GM21576 (cell line): ENCODE measurements at regions not wholly inside any gene's neighbourhood (a gene's known extent, or its start where the extent isn't known, plus 50 kb on each side); places are given as distances from the start of the nearest gene placed in this dataset.

Experiments
- ATAC-seq: cut with Tn5 transposase; IDR thresholded peaks from one replicate; pipeline ENCODE4 v1.9.1; 2021; ENCODE audit warnings: mild to moderate bottlenecking, moderate library complexity; ENCODE audit not compliant: unreplicated experiment

DNA sequence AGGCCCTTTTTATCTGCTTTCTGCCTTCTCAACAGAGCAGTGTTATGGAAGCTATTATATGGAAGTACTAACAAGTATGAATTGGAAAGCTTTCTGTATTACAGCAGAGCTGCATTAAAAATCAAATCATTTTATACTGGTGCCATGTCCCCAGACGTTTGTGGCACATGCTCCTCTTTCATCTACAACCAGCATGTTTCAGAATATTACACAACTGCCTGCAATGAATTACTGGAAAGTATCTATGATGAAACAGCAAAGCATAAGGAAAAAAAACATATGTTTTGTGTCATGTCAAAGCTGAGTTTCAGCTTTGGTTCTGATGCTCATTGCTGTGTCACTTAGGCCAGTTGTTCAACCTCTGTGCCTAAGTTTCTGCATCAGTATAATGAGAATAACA, 576.8 kb downstream of the GBA3 start:
- no peak for ATAC-seq

DNA sequence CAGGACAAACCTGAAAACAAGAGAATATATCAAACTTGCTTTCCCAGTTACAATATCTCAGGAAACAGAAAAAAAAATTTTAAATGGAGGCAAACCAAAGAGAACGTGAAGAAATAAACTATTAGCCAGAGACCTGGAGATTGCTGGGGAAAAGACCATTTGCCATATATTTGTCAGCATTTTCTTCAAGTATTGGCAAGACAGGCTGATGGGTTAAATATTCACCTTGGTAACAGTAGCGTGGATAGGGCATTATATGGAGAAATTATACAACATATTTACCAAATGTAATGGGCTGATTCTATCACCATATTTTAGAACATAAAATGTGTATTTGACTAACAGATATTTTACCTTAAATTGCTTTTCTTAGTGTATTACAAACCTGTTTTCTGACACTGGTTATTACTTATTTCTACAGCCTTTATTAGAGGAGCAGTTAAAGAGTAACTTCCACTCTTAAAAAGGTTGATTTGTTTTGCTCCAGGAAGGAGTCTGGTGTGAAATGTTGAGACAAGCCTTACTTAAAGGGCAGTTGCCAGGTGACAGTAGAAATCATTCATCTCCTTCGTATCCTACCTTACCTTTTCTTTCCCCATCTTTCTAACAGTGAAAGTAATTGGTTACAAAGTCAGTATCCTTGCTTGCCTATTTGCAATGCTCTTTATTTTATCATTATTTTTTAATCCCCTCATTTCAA, 575.5 kb downstream of the GBA3 start:
- ATAC-seq, result no peak

DNA sequence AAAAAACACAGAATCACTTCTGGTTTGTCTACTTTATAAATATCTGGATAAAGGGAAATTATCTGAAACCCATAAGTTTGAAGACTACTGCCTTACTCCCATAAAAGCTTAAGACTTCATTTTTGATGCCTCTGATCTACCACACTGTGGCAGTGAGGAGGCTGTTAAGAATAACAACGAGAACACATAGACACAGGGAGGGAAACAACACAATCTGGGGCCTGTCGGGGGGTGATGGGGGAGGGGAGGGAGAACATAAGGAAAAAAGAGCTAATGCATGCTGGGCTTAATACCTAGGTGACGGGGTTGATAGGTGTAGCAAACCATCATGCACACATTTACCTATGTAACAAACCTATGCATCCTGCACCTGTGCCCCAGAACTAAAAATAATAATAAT, 573.7 kb downstream of the GBA3 start:
- ATAC-seq, result no peak

DNA sequence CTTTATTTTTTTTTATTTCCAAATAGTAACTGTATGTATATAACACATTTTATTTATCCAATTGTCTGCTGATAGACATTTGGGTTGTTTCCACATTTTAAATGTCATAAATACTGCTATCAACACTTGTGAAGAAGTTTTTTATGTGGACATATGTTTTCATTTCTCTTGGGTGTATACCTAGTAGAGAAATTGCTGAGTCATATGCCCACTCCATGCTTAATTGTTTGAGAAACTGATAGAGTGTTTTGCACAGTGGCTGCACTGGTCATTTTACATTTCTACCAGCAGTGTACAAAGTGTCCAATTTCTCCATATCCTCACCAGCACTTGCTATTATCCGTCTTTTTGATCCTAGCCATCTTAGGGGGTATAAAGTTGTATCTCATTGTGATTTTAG, 567.8 kb downstream of the GBA3 start:
- no peak for ATAC-seq

DNA sequence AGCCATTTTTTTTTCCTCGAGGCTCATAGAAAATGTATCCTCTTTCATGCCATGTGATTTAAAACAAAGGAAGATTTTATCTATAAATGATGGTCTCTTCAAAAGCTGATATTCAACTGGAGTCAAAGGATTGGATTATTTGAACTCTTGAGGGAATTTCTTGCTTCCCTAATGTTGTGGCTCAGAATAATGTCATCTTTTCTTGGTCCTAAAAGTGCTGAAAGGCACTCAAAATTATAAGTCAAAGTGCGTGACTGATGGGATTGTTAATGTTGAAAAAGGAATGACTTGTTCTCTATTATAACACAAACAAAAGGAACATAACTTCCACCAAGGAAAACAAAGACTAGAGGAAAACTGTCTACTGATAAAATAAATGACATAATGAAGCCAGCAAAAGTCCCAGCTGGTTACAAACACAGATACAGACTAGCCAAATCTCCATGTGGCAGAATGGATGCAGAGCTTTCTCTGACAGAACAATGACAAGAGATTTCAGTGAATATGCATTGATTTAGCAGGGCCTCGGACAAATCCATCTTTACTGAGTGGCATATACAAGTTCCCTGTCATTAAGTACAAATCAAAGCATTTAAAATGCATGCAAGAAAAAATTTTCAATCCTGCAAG, 552.6 kb downstream of the GBA3 start:
- no peak for ATAC-seq

DNA sequence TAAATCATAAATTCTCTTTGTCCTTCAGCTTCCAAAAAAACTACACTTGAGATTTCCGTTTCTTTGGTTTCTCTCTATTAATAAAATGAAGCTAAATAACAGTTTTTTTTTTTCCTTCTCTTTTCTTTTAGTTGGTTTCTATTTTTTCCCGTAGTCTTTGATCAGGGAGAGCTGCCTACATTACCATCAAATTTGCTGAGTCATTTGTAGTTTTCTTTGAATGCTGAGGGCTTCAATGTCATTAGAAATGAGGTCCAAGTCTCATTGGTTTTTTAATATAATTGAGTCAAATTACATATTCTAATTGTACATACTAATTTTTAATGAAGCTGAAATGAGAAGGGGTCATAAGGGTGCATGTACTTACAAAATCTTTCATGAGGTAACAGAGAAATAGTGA, 550.2 kb downstream of the GBA3 start:
- ATAC-seq, result no peak

DNA sequence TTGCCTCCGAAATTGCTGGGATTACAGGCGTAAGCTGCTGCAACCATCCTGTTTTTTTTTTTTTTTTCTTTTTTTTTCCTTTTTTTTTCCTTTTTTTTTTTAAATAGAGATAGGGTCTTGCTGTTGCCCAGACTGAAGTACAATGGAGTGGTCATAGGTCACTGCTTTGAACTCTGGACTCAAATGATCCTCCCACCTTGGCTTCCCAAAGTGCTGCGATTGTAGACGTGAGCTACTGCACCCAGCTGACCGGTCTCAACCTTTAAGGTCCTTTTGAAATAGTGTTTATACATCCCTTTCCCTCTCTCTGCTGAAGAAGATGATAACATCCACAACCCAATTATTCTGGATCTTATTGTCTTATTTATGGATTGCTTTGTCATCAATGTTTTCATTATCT, 548.7 kb downstream of the GBA3 start:
- ATAC-seq, result no peak

DNA sequence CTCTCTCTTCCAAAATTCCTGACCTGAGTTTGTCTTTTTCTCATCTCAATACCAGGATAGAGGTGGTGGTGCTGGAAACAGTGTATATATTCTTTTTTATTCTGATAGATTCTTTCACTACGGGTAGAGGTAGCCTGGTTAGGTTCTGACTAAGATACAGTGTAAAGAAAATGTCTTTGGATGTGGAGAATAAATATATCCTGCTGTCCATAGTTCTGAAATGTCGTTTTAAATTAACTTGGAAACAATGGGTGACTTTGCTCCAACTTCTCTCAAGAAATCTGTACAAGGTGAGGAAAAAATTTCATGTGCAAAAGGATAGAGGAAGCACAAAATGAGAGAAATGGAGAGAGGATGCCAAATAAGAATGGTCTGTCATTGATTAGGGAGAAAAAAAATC, 546.1 kb downstream of the GBA3 start:
- ATAC-seq, result no peak

DNA sequence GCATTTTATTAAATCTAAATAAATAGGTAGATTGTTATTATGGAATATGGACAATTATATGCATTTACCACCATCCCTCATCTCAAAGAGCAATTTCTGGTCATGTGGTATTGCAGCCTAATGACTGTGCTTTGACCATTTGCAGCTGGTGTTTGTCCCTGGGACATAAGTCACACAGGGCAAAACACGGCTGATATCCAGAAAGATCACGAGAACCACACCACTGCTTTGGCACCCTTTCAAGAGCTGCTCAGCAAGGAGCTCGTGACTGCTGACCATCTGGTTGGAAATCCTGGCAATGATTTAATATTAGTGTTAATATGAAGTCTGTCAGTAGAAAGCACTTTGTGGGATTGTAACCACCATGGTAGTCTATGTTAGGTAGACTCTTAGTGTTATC, 545.0 kb downstream of the GBA3 start:
- ATAC-seq, result no peak

DNA sequence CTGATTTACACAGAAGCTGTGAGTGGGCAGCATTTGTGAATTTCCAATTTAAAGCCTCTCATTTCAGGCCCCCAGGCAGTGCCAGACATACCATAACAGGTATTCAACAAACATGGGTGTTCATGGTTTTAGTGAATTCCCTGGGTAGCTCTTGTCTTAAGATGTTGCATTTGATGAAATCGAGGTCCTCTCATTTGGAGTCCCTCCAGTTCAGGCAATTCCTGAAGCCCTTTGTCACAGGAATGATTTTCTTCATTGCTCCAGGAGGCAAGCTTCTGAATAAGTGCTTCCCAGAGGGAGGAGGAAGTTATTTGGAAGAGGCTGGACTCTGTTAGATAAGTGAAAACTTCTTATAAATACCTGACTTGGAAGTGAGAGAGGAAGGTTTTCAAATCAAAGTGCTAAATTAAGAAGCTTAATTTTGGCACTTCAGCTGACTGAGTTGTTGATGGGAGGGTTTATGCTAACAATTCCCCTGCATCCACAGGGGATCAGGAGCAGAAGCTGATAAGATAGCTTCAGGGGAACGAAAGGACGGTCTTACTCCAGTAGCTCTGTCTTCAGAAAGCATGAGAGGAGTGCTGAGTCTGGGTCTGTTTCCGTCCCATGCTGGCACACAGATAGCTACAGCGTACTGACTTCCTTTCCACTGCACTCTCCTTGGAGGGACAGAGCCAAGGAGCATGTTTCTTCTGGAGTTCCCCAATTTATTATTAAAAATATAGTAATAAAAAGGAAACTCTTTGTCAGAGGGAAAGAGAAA, 543.1 kb downstream of the GBA3 start:
- no peak for ATAC-seq

DNA sequence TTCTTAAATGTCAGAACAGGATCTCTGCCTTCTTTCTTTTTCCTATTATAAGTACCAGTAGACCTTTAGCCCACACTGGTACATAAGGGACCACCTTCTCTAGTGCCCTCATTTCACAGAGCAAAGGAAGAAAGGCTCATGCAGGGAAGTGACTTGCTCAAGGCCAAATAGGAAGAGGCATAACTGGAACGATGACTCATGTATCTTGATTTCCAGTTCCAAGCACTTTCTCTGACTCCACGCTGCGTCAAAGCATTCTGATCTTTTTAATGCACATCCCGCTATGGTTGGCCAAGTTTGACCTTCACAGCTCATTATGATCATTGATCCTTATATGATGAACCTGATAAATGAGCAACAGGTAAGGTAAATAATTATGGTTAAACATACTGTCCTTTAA, 542.0 kb downstream of the GBA3 start:
- ATAC-seq, result no peak

DNA sequence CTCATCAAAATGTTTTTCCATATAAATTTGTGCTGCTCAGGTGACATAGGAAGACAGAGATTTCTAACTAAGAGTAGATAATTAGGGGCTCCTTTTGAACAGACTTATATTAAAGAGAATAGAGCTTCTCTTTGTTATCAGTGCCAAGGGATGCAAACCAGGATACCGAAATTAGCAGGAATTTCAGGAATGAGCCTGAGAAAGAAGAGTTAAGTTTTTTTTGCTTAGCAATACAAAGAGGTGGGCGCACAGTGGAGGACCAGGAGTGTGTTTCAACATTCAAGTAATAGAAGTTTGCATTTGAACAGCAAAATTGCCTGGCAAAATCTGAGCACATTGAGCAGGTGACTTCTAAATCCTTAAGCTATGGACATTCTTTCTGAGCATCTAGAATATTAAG, 541.3 kb downstream of the GBA3 start:
- ATAC-seq, result no peak

DNA sequence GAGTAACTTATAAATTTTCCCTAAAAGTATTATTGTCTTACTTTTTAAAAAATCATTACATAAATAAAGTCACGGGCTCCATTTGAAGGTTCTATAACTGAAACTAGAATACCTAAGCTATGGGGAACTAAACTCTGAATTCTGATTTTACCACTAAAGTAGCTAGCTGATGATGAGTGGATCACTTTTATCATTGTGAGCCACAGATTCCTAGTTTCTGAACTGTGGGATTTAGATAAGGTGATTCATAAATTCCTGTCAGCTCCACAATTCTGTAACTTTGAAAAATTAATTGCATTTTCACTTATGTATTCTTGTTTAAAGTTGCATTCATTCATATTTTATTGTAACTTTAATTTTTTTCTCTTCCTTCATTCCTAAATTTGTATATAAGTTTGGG, 540.9 kb downstream of the GBA3 start:
- ATAC-seq, result no peak

DNA sequence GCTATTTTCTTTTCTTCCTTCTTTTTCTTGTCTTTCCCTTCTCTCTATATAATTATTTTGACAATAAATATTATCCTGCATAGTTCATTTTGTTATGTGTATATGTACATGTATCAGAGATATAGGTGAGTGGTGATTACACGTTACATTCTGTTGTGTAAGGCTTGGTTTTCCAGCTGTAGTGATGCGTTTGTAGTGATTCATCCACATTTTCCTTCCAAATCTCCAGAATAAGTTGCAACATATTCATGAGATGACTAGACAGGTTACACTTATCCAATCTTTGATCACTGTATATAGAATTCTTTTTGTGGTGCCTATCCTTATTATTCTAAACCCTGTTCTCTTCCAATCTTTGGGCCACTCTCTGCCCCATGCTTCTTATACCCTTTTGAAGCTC, 540.2 kb downstream of the GBA3 start:
- no peak for ATAC-seq

DNA sequence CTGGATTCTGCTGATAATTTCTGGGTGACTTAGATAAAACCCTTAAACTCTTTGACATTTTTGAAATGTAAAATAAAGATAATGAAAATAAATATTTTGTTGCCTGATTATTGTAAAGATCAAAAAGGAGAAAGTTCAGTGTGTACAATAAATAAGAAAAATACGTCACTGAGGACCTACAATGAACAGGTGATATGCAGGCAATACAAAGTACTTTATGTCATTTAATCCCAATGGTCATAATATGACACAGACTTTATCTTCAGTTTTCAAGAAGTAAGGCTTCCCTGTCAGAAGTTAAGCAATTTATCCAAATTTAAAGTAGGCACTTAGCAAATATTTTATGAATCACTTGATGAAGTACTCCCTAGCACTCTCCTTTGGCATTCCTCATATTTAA, 532.8 kb downstream of the GBA3 start:
- ATAC-seq, result no peak

DNA sequence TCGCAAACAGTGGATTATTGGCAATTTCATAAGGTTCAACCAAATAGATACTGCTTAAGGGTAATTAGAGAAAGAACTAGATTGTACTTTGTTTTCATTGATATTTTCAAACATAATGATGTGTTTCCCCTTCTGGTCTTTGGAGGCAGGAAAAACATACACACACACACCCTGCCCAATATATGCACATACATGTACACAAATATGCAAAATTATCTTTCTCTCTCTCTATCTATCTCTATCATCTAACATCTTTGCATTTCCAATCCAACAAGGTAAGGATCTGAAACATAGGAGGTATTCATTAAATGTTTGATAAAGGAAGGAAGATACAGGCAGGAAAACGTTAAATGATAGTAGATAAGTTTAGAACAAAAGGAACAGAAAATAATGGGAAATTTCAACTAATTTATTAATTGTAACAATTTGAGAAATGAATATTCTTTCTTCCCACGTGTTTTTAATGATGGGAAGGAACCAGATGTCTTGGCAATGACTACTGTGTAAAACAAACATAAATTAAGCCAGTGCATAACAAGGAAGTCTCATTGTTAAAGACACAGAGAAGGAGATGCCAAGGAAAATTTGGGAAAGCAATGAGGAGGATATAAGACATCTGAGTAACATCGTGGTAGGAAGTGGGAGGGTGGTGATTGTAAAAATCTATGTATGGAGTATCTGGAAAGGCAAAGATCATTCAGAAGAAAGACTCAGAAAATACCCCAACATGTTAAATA, 532.1 kb downstream of the GBA3 start:
- ATAC-seq, result no peak

DNA sequence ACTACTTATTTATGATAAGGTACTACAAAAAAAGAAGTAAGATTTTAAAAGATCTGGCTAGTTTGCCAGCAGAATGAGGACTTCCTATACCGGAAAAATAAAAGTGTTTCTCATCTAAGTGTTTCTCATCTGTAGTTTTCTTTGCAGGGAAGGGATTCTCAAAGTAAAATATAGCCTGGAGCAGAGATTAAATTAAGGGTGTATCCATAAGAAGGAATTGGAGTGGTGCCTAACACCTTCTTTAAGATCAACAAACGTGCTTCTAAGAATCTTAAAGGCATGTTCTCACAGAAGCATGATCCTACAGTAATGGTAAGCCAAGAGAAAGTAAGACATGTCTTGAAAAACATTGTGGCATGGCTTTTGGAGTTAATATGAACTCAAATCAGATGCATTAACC, 528.2 kb downstream of the GBA3 start:
- no peak for ATAC-seq

DNA sequence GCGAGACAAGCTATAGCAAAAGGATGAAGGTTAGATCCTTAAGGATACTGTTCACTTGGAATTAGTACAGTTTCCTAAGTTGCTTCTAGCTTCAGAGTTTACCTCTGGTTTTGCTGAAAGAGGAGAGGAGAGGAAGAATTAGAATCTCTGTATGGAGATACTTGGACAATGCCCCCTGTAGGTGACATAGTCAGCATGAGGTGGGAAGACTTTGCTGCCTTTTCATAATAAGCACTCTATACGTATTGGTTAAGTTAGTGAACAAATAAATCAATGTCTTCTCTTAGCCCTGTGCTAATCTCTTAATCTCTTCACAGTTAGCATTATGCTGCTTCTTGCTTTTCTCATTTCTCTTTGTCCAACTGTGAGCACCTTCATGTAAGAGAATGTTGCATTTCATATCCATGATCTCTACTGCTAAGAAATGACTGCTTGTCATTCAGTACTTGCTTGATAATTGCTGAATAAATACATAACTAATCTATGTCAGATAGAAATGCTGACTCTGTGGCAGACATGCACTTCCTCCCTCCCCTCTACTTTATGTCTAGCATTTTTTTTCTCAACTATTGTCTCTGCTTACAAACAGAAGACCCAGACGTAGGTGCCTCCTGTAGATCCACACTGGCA, 527.2 kb downstream of the GBA3 start:
- ATAC-seq, result no peak

DNA sequence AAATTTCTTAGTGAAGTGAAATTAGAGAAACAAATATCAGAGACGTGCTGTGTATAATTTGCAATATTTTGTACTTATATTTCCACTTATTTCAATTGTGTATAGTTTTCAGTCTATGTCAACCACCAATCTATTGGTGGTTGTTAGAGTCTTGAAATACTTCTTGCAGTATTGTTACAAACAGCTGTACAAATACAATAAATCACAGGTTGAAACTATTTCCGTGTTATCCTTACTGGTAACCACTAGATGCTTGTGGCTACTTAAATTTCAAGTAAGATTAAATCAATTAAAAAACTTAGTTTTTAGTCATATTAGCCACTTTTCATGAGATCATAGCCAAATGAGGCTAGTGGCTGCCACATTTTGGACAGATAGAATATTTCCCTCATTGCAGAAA, 520.5 kb downstream of the GBA3 start:
- ATAC-seq, result no peak

DNA sequence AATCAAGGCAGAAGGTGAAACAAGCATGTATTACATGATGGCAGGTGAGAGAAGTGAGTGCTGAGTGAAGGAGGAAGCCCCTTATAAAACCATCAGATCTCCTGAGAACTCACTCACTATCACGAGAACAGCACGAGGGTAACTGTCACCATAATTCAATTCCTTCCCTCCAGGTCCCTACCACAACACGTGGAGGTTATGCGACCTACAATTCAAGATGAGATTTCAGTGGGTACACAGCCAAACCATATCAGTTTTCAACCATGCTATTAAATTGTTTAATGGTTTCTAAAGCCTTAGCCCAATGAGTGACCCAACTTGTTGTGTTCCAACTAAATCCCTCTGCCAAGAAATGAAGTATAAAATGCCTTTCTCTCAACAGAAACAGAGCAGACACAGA, 519.8 kb downstream of the GBA3 start:
- ATAC-seq, result no peak

DNA sequence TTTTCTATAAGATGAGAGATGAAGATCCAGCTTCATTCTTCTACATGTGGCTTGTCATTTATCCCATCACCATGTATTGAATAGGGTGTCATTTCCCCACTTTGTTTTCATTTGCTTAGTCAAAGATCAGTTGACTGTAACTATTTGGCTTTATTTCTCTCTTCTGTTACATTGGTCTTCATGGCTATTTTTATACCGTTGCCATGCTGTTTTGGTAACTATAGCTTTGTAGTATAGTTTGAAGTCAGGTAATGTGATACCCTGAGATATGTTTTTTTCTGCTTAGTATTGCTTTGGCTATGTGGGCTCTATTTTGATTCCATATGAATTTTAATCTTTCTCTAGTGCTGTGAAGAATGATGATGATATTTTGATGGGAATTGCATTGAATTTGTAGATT, 514.3 kb downstream of the GBA3 start:
- no peak for ATAC-seq
